Ascending aorta (tissue), 2 donors: ENCODE measurements at regions not wholly inside any gene's neighbourhood (a gene's known extent, or its start where the extent isn't known, plus 50 kb on each side); places are given as distances from the start of the nearest gene placed in this dataset.

ENCODE experiments used
- DNase-seq, 2 donors: peaks; one replicate each; pipeline ENCODE4 v3.0.0-alpha.2; 2019; ENCODE audit warnings: low spot score in 2 of 2
- H3K27ac ChIP-seq, 2 donors: fragments of 200-600 bp; sonication (generic); one replicate each; pipeline ENCODE4 v1.5.1; 2016 to 2017; ENCODE audit warnings: mild to moderate bottlenecking in 1 of 2
- H3K27me3 ChIP-seq: fragments of 200-600 bp; sonication (generic); one replicate; pipeline ENCODE4 v1.5.1; 2017
- H3K36me3 ChIP-seq, 2 donors: fragments of 200-600 bp; sonication (generic); one replicate each; pipeline ENCODE4 v1.5.1; 2016
- H3K4me1 ChIP-seq, 2 donors: fragments of 200-600 bp; sonication (generic); one replicate each; pipeline ENCODE4 v1.5.1; 2016 to 2017; ENCODE audit warnings: mild to moderate bottlenecking in 1 of 2
- H3K4me3 ChIP-seq, 2 donors: fragments of 200-600 bp; sonication (generic); one replicate each; pipeline ENCODE4 v1.5.1; 2016 to 2017; ENCODE audit warnings: mild to moderate bottlenecking in 1 of 2
- H3K9me3 ChIP-seq, 2 donors: fragments of 200-600 bp; sonication (generic); one replicate each; pipeline ENCODE4 v1.5.1; 2016
- intact Hi-C: fragments of 100-400 bp; cut with DNase I; formaldehyde crosslinking; loops from one replicate; pipeline ENCODE4 v1.15.1; 2023
- TF ChIP-seq, protein P1 (sequence below), 3 experiments: fragments of 200-600 bp in 2 of 3; fragments of 450-650 bp in 1 of 3; sonication (generic) in 2 of 3; IDR thresholded peaks; one replicate each; pipeline ENCODE4 v1.5.1; 2016 to 2019; ENCODE audit warnings: antibody characterized with exemption in 3 of 3, mild to moderate bottlenecking in 1 of 3, moderate library complexity in 1 of 3

DNA sequence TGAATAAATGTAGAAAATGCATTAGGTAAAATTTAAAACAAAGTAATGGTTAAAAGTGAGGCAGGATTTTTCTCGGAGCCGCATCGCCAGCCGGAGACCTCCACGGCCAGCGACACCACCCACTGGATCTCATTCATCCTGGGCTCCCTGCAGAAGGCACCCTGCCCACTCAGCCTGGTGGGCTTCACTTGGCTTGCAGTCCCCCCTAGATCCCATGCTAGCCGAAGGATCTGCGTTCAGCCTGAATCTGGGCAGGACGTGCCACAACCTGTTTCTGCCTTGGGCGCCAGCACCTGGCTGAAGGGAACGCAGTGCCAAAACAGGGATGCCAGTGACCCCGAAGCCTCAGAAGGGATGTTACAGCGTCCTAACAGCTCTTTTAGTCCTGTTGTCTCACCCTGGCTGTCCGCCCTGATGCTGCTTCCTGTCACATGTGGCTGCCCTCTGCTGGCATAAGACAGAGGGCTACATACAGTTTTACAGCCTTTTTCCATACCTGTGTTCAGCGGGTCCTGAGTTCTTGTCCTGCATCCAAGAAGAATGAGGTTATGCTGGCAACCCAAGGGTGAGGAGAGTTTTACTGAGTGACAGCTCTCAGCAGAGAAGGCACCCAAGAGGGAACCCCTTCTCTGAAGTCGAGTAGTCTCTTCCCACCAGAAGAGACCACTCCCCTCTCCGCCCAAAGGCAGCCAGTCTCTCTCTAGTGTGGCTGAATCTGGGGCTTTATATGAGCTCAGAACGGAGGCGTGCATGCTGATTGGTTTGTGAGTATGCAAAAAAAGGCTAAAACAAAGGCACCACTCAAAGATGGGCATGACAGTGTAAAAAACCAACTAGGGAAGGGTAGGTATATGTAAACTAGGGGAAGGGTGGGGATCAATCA lies 173.1 kb upstream of the GYPC start:
- TF ChIP-seq, protein P1, sequence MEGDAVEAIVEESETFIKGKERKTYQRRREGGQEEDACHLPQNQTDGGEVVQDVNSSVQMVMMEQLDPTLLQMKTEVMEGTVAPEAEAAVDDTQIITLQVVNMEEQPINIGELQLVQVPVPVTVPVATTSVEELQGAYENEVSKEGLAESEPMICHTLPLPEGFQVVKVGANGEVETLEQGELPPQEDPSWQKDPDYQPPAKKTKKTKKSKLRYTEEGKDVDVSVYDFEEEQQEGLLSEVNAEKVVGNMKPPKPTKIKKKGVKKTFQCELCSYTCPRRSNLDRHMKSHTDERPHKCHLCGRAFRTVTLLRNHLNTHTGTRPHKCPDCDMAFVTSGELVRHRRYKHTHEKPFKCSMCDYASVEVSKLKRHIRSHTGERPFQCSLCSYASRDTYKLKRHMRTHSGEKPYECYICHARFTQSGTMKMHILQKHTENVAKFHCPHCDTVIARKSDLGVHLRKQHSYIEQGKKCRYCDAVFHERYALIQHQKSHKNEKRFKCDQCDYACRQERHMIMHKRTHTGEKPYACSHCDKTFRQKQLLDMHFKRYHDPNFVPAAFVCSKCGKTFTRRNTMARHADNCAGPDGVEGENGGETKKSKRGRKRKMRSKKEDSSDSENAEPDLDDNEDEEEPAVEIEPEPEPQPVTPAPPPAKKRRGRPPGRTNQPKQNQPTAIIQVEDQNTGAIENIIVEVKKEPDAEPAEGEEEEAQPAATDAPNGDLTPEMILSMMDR (IDR thresholded peaks at IDR 0.05): no peak
- intact Hi-C loops: no loop called here
- H3K4me3 ChIP-seq: no peak overlapping the region
- H3K27me3 ChIP-seq: no peaks in the 10 kb centered on the region
- DNase-seq: no peak
- no peaks in the 10 kb centered on the region for H3K9me3 ChIP-seq
- no peak overlapping the region for H3K27ac ChIP-seq
- H3K4me1 ChIP-seq: no peaks in the 10 kb centered on the region
- H3K36me3 ChIP-seq: no peaks in the 10 kb centered on the region

DNA sequence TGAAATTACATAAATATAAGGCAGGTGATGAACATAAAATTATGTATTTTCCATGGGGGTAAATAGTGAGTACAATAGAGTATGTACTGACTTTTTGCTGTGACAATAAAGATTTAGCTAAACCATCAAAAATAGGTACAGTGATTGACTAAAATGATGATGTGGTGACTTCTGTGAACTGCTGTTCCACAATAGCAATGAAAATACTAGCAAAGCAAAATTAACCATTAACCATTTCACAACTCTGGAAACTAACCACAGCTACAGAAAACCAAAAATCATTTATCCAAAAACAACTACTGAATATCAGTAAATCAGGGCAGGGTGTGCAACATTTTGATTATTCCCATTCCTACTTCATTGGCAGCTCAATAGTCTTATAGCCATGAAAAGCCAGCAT lies 161.4 kb upstream of the GYPC start:
- Histone ChIP-seq H3K9me3 (no peaks in the 10 kb centered on the region), H3K4me1 (no peaks in the 10 kb centered on the region), H3K36me3 (no peaks in the 10 kb centered on the region), H3K27me3 (no peaks in the 10 kb centered on the region), H3K27ac (no peak overlapping the region), H3K4me3 (no peak overlapping the region)
- no peak for DNase-seq
- TF ChIP-seq, protein P1 (IDR thresholded peaks at IDR 0.05): no peak
- intact Hi-C loops: no loop called here

DNA sequence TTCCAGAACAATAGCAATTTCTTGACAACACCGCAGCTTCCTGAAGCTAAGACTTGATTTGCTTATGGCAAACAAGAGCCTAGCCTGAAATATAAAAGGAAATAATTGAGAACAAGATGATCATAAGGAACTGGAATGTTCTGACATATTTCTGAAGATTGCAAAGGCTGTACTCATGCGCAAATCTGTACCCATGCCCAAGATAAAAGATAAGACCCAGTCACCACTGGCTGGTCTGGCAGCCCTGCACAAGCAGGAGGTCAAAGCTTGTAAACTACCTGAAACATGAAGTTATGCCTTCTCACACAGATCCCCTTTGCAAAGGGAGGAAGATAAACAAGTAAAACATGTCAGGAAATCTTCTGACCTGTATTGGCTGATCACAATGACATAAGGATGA lies 160.8 kb upstream of the GYPC start:
- no peak for DNase-seq
- no peak overlapping the region for H3K27ac ChIP-seq
- intact Hi-C loops: no loop called here
- no peaks in the 10 kb centered on the region for H3K9me3 ChIP-seq
- H3K4me3 ChIP-seq: no peak overlapping the region
- H3K27me3 ChIP-seq: no peaks in the 10 kb centered on the region
- no peaks in the 10 kb centered on the region for H3K36me3 ChIP-seq
- no peaks in the 10 kb centered on the region for H3K4me1 ChIP-seq
- TF ChIP-seq, protein P1 (IDR thresholded peaks at IDR 0.05): no peak

DNA sequence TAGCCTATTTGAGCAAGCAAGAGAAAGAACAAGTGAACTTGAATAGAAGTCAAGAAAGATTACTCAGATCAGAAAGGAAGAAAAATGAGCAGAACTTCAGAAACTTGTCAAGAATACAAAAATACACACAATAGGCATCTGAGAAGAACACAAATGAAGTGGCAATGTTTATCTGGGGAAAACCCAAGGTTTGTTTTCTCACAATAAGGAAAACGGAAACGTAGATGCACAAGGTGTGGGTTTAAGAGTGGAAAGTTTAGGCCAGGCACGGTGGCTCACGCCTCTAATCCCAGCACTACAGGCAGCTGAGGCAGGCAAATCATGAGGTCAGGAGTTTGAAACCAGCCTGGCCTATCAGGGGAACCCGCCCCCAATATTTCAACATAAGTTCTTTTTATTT lies 159.5 kb upstream of the GYPC start:
- intact Hi-C loops: no loop called here
- H3K4me3 ChIP-seq: no peak overlapping the region
- DNase-seq: no peak
- H3K36me3 ChIP-seq: no peaks in the 10 kb centered on the region
- H3K27me3 ChIP-seq: no peaks in the 10 kb centered on the region
- H3K9me3 ChIP-seq: no peaks in the 10 kb centered on the region
- TF ChIP-seq, protein P1 (IDR thresholded peaks at IDR 0.05): no peak
- no peak overlapping the region for H3K27ac ChIP-seq
- H3K4me1 ChIP-seq: no peaks in the 10 kb centered on the region

DNA sequence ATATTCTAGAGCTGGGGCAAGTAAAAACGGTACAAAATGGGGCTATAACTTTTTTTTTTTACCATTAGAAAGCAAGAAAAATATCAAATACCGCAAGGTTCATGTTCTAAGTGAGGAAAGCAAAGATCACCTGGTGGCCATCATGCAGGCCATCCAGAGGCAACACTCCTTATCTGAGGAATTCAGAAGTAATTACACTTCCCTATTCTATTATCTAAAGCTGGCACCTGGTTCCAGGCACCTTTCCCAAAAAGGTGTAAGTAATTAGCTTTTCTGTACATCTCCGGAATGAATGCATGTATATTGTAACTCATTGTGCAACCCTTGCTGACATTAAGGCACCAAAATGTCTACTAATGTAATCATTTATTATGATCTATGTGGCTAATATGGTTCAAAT lies 152.5 kb upstream of the GYPC start:
- H3K4me3 ChIP-seq: no peak overlapping the region
- no peaks in the 10 kb centered on the region for H3K9me3 ChIP-seq
- intact Hi-C loops: no loop called here
- no peaks in the 10 kb centered on the region for H3K36me3 ChIP-seq
- TF ChIP-seq, protein P1 (IDR thresholded peaks at IDR 0.05): no peak
- H3K4me1 ChIP-seq: no peaks in the 10 kb centered on the region
- no peak overlapping the region for H3K27ac ChIP-seq
- no peaks in the 10 kb centered on the region for H3K27me3 ChIP-seq
- no peak for DNase-seq
